ENCODE measurements at regions not wholly inside any gene's neighbourhood (a gene's known extent, or its start where the extent isn't known, plus 50 kb on each side); places are given as distances from the start of the nearest gene placed in this dataset.

DNA sequence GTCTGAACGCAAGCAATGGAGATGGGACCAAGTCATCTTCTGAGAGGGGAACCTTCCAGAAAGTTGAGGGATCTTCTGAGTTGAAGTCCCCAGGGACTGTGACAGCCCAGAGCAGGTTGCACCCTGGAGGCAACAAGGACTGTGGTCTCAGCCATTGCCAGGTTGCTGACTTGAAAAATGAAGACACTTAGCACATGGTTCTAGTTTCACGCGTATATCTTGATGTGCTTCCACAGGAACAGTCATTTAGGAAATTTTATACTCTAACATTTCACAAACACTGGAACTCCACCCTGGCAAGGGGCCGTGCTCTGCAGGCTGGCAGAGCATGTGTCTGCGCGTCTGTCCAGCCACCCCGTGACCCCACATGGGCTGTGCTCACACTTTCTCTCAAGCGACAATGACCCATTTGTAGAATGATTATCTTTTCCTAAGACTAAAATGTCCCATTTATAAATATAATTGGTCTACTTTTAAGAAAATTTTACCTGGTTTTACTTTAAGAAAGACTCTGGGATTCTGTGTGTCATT lies 157.0 kb downstream of the ERMARD start:
- no peaks in the 10 kb centered on the region for H3K27me3 ChIP-seq (ENCODE audit: low read length)
- TF ChIP-seq EZH2phosphoT487 (conservative IDR thresholded peaks at IDR 0.05; ENCODE audit: low read length), result no peak
- TF ChIP-seq, protein P1, sequence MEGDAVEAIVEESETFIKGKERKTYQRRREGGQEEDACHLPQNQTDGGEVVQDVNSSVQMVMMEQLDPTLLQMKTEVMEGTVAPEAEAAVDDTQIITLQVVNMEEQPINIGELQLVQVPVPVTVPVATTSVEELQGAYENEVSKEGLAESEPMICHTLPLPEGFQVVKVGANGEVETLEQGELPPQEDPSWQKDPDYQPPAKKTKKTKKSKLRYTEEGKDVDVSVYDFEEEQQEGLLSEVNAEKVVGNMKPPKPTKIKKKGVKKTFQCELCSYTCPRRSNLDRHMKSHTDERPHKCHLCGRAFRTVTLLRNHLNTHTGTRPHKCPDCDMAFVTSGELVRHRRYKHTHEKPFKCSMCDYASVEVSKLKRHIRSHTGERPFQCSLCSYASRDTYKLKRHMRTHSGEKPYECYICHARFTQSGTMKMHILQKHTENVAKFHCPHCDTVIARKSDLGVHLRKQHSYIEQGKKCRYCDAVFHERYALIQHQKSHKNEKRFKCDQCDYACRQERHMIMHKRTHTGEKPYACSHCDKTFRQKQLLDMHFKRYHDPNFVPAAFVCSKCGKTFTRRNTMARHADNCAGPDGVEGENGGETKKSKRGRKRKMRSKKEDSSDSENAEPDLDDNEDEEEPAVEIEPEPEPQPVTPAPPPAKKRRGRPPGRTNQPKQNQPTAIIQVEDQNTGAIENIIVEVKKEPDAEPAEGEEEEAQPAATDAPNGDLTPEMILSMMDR (IDR thresholded peaks at IDR 0.05; ENCODE audit: insufficient read depth, low read length, poor library complexity, severe bottlenecking), result no peak
- no peaks in the 10 kb centered on the region for H4K20me1 ChIP-seq (ENCODE audit: low read depth, low read length)
- H3K79me2 ChIP-seq (ENCODE audit: insufficient read depth, low read length), result no peaks in the 10 kb centered on the region
- no peak overlapping the region for H3K27ac ChIP-seq (ENCODE audit: low read depth, low read length)
- no peak overlapping the region for H3K9ac ChIP-seq (ENCODE audit: low read length)
- no peak overlapping the region for H3K4me3 ChIP-seq (ENCODE audit: insufficient read depth, low read length, poor library complexity, severe bottlenecking)
- H3K4me2 ChIP-seq (ENCODE audit: low read depth, low read length, poor library complexity, severe bottlenecking), result no peak overlapping the region
- H3K36me3 ChIP-seq (ENCODE audit: low read length), result no peaks in the 10 kb centered on the region
- no peaks in the 10 kb centered on the region for H3K9me3 ChIP-seq (ENCODE audit: insufficient read depth, low read length)
- no peaks in the 10 kb centered on the region for H3K9me2 ChIP-seq (replicated peaks; ENCODE audit: insufficient read depth, low read length)
- no peaks in the 10 kb centered on the region for H3F3A ChIP-seq (ENCODE audit: insufficient read depth)
- H2AFZ ChIP-seq (ENCODE audit: low read depth, low read length, severe bottlenecking), result no peak overlapping the region

GRCh38 chr6:169907419-169908115 lies 156.1 kb downstream of the ERMARD start:
- H3K9ac ChIP-seq (ENCODE audit: low read length), result no peak overlapping the region
- H3K27me3 ChIP-seq (ENCODE audit: low read length), result no peaks in the 10 kb centered on the region
- H3K4me3 ChIP-seq (ENCODE audit: insufficient read depth, low read length, poor library complexity, severe bottlenecking), result no peak overlapping the region
- no peak overlapping the region for H3K27ac ChIP-seq (ENCODE audit: low read depth, low read length)
- H3K4me2 ChIP-seq (ENCODE audit: low read depth, low read length, poor library complexity, severe bottlenecking), result no peak overlapping the region
- no peaks in the 10 kb centered on the region for H3K9me3 ChIP-seq (ENCODE audit: insufficient read depth, low read length)
- TF ChIP-seq EZH2phosphoT487 (conservative IDR thresholded peaks at IDR 0.05; ENCODE audit: low read length), result no peak
- TF ChIP-seq, protein P1 (IDR thresholded peaks at IDR 0.05; ENCODE audit: insufficient read depth, low read length, poor library complexity, severe bottlenecking), result no peak
- H4K20me1 ChIP-seq (ENCODE audit: low read depth, low read length), result no peaks in the 10 kb centered on the region
- no peaks in the 10 kb centered on the region for H3K36me3 ChIP-seq (ENCODE audit: low read length)
- no peaks in the 10 kb centered on the region for H3F3A ChIP-seq (ENCODE audit: insufficient read depth)
- no peaks in the 10 kb centered on the region for H3K9me2 ChIP-seq (replicated peaks; ENCODE audit: insufficient read depth, low read length)
- H3K79me2 ChIP-seq (ENCODE audit: insufficient read depth, low read length), result no peaks in the 10 kb centered on the region
- H2AFZ ChIP-seq (ENCODE audit: low read depth, low read length, severe bottlenecking), result no peak overlapping the region

DNA sequence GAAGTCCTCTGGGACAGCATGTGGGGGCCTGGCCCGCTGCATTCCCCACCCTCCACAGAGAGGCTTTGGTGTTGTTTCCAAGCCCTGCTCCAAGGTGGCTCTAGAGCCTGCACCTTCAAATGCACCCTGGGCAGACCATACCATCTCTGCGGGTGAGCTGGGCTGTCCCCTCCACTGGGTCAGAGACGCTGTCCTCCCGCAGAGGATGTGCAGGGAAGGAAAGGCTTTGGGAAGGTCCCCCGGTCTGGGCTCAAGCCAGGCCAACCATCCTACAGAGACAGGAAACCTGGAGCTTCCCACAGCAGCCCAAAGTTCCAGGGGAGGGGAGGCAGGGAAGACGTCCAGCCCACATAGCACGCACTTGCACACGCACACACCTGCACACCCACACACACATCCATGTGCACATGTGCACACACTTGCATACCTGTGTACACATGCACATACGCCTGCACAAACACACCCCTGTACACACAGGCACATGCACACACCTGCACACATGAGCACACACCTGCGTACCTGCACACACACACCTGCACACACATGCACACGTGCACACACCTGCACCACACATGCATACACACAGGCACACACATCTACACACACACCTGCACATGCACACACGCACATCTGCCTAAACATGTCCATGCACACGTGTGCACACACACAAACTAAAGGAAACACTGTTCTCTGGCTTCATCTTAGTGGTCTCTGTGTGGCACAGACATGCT lies 155.4 kb downstream of the ERMARD start:
- H3K27ac ChIP-seq (ENCODE audit: low read depth, low read length), result no peak overlapping the region
- H3K4me3 ChIP-seq (ENCODE audit: insufficient read depth, low read length, poor library complexity, severe bottlenecking), result no peak overlapping the region
- H3F3A ChIP-seq (ENCODE audit: insufficient read depth), result no peaks in the 10 kb centered on the region
- H4K20me1 ChIP-seq (ENCODE audit: low read depth, low read length), result no peaks in the 10 kb centered on the region
- H3K9me3 ChIP-seq (ENCODE audit: insufficient read depth, low read length), result no peaks in the 10 kb centered on the region
- no peaks in the 10 kb centered on the region for H3K36me3 ChIP-seq (ENCODE audit: low read length)
- no peaks in the 10 kb centered on the region for H3K79me2 ChIP-seq (ENCODE audit: insufficient read depth, low read length)
- H3K9me2 ChIP-seq (replicated peaks; ENCODE audit: insufficient read depth, low read length), result no peaks in the 10 kb centered on the region
- H3K4me2 ChIP-seq (ENCODE audit: low read depth, low read length, poor library complexity, severe bottlenecking), result no peak overlapping the region
- no peaks in the 10 kb centered on the region for H3K27me3 ChIP-seq (ENCODE audit: low read length)
- no peak overlapping the region for H2AFZ ChIP-seq (ENCODE audit: low read depth, low read length, severe bottlenecking)
- TF ChIP-seq, protein P1 (IDR thresholded peaks at IDR 0.05; ENCODE audit: insufficient read depth, low read length, poor library complexity, severe bottlenecking), result no peak
- TF ChIP-seq EZH2phosphoT487 (conservative IDR thresholded peaks at IDR 0.05; ENCODE audit: low read length), result no peak
- no peak overlapping the region for H3K9ac ChIP-seq (ENCODE audit: low read length)

All from SU-DHL-6 (cell line).